ENCODE measurements at regions not wholly inside any gene's neighbourhood (a gene's known extent, or its start where the extent isn't known, plus 50 kb on each side); places are given as distances from the start of the nearest gene placed in this dataset.

- no peak for DNase-seq (ENCODE audit: extremely low read depth, low read depth, low spot score)
Measured at GRCh38 chr13:89846926-89847585, 1500.4 kb upstream of the MIR17HG start.

- DNase-seq (ENCODE audit: extremely low read depth, low read depth, low spot score) = no peak
Measured at GRCh38 chr13:89852570-89852969, 1494.9 kb upstream of the MIR17HG start.

- DNase-seq (ENCODE audit: extremely low read depth, low read depth, low spot score) = no peak
Measured at GRCh38 chr13:89856512-89856911, 1491.0 kb upstream of the MIR17HG start.

DNA sequence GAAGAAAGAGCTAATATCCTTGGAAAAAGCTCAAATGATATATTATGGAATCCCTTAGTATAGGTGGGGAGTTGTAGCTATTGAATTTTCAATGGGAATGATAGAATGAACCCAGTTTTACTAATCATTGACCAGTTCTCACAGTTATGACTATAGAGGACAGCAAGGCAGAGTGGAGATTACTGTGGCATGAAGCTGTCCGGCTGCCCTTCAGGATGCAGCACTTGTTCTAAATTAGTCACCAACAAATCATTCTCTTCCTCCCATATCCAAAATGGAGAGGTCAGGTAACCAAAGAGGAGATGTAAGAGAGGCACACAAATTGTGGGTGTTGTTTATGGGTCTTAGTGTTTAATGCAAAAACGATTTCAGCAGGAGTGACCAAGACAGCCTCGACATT lies 1490.0 kb upstream of the MIR17HG start:
- no peak for DNase-seq (ENCODE audit: extremely low read depth, low read depth, low spot score)

DNA sequence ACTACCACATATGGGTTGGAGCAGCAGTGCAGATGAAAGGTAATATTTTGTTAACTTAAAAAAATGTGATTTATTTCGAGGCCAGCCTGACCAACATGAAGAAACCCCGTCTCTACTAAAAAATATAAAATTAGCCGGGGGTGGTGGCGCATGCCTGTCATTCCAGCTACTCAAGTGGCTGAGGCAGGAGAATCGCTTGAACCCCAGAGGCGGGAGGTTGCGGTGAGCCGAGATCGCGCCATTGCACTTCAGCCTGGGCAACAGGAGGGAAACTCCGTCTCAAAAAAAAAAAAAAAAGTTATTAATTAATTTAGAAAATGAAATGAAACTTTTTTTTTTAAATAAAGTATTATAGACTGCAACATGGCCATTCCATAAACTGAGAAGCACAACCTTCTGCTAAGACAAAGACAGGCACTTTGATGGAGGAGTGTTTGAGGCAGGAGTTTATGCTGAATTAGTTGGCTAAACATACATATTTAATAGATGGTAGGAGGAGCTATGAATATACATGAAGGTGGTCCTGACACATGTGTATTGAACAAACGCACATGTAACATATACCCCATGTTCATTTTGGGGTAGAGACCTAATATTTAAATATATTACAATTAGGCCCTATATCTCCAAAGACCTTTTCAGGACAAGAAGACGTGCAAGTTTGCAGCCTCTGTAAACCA lies 1485.3 kb upstream of the MIR17HG start:
- no peak for DNase-seq (ENCODE audit: extremely low read depth, low read depth, low spot score)

DNA sequence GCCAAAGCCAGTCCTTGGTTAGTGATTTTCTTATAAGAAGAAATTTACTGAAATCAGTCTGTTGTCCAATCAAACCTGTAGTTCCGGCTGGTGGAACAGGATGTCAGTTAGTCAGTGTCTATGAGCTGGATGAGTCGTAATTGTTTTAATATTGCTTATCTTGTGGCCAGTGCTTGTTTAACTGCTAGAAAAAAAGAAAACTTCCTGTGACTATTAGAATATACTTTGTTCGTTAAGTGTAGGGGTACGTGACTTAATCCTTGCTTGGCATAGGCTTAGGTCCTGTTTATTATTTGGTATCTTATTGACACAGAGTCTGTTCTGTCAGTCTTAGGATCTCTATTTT lies 1484.8 kb upstream of the MIR17HG start:
- DNase-seq (ENCODE audit: extremely low read depth, low read depth, low spot score) = no peak

DNA sequence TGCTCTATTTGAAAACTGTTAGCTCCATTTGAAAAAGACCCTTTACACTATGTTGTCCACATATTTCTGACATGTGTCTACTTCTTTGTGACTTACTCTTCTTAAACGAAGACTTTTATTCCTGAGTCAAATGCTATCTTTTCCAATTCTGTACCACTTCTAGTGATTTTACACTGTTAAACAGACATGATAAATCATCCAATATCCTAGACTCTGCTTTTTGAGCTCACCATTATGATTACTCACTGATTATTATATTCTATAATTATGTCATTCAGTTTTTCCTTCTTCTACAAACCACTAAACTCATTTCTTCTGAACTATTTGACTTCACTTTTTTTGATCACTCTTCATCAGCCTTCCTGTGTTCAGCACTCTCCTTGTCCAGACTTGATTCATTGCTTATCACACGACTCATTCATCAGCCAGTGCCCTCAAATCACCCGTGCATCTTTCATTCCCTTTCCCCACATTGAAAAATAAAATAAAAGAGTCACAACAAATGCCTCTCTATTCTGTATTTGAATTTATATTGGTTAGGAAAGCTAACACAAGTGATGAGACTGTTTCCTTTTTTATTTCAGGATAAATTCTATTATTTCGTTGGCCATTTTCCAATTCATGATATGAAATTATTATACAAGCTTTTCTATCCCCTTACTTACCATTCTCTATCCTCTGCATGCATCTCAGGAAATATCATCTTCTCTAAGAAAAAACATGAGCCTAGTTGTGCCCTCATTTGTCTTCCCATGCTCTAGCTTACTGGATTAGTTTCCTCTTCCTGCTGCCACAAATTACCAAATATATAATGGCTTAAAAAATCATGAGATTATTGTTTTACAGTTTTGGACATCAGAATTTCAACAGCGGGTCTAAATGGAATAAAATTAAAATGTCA lies 1482.1 kb upstream of the MIR17HG start:
- no peak for DNase-seq (ENCODE audit: extremely low read depth, low read depth, low spot score)

- no peak for DNase-seq (ENCODE audit: extremely low read depth, low read depth, low spot score)
Measured at GRCh38 chr13:89869312-89869711, 1478.2 kb upstream of the MIR17HG start.

GRCh38 chr13:89878904-89879303 lies 1468.6 kb upstream of the MIR17HG start:
- DNase-seq (ENCODE audit: extremely low read depth, low read depth, low spot score) = no peak

GRCh38 chr13:89880201-89880600 lies 1467.3 kb upstream of the MIR17HG start:
- no peak for DNase-seq (ENCODE audit: extremely low read depth, low read depth, low spot score)

GRCh38 chr13:89883893-89884448 lies 1463.5 kb upstream of the MIR17HG start:
- no peak for DNase-seq (ENCODE audit: extremely low read depth, low read depth, low spot score)

GRCh38 chr13:89890806-89891205 lies 1456.7 kb upstream of the MIR17HG start:
- no peak for DNase-seq (ENCODE audit: extremely low read depth, low read depth, low spot score)

DNA sequence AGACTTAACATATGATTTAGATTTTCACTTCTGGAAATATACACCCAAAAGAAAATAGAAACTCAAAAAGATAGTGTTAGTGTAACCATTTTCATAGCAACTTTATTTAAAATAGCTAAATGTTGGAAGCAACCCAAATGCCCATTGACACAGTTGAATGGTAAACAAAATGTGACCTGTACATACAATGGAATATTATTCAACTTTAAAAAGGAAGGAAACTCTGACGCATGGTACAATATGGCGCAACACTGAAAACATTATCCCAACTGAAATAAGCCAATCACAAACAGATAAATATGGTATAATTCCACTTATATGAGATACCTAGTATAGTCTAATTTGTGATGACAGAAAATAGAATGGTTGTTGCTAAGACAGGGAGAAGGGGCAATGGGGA lies 1456.1 kb upstream of the MIR17HG start:
- peak; percentile 29 for DNase-seq (ENCODE audit: extremely low read depth, low read depth, low spot score)

GRCh38 chr13:89897681-89898080 lies 1449.8 kb upstream of the MIR17HG start:
- no peak for DNase-seq (ENCODE audit: extremely low read depth, low read depth, low spot score)

DNA sequence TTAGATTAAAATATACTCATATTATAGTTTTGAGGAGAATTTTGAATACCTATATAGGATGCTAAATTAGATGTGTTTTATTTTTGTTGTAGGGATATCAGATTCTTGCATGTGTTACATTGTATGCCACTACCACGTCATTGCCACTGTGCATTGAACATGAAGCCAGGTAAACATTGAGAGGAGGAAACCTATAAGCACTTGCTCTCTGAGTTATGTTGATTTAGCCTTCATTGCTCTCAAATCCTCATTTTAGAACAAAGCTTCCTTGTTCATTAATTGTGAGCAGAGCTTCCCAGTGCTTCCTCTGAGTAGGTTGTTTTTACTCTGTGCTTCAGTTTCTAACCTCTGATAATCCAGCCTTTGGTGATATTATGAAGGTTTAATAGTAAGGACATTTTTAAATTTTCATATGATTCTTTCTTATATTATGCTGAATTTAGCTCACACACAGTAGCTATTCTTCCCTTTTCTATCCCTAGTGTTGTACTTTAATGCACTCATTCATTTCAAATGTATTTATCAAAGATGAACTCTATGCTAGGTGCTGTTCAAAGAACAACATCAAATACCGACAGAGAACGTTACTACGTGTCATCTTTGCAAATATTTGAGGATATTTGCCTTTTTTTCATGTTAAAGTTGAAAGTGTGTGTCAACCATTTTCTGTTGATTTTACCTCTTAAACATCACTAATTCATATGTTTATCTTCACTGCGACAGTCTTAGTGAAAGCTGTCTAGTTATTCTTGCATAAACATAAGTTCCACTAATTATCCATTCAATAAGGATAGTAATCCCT lies 1448.0 kb upstream of the MIR17HG start:
- no peak for DNase-seq (ENCODE audit: extremely low read depth, low read depth, low spot score)

- DNase-seq (ENCODE audit: extremely low read depth, low read depth, low spot score) = no peak
Measured at GRCh38 chr13:89900104-89900765, 1447.3 kb upstream of the MIR17HG start.

- DNase-seq (ENCODE audit: extremely low read depth, low read depth, low spot score) = no peak
Measured at GRCh38 chr13:89902223-89902622, 1445.3 kb upstream of the MIR17HG start.

DNA sequence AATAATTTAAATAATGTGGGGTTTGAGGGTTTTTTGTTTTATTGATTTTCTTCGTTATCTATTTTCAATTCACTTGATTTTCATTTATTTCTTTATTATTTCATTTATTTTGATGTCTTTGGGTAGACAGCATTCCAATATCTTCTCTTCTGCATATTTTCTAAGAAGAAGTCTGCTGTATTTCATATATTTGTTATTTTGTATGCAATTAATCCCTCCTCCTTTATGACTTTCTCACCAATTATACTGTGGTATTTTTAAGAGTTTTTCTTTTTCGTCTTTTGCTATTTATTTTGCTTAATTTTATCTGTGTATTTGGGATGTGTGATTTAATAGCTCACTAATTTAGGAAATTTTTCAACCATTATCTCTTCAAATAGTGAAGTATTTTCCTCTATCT lies 1444.4 kb upstream of the MIR17HG start:
- DNase-seq (ENCODE audit: extremely low read depth, low read depth, low spot score) = no peak

GRCh38 chr13:89910166-89910565 lies 1437.3 kb upstream of the MIR17HG start:
- DNase-seq (ENCODE audit: extremely low read depth, low read depth, low spot score) = no peak

DNA sequence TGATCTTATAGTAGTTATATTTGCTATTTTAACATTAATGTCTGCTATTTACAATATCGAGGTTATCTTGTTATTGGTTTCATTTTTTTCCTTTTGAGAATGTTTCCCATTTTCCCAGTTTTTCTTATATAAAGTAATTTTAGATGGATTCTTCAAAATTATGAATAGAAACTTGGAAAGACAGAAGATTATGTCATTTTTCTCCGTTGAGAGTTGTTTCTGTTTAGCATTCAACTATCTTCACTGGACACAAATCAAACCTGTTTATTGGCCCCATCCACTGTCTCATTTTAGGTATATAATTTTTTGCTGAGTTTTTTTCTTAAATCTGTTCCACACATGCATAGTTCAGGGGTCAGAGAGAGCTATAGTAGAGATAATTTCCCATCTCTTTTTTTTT lies 1430.9 kb upstream of the MIR17HG start:
- DNase-seq (ENCODE audit: extremely low read depth, low read depth, low spot score) = no peak

Measured in glomerular endothelial cell (primary cell).